HAP-1 (cell line): ENCODE measurements at regions not wholly inside any gene's neighbourhood (a gene's known extent, or its start where the extent isn't known, plus 50 kb on each side); places are given as distances from the start of the nearest gene placed in this dataset.

Experiments
- DNase-seq, 2 experiments: peaks; one replicate each; pipeline ENCODE4 v3.0.0-alpha.2; 2016 to 2020; ENCODE audit warnings: low spot score in 2 of 2
- H3K27me3 ChIP-seq: fragments of 250-450 bp; sonication (Bioruptor Pico); 2 replicates; pipeline ENCODE4 v1.5.1; 2020; ENCODE audit warnings: low read depth, mild to moderate bottlenecking, moderate library complexity
- H3K36me3 ChIP-seq: fragments of 250-450 bp; sonication (Bioruptor Pico); replicated peaks from 2 replicates; pipeline ENCODE4 v1.5.1; 2020; ENCODE audit warnings: mild to moderate bottlenecking
- H3K4me1 ChIP-seq: fragments of 250-450 bp; sonication (Bioruptor Pico); 2 replicates; pipeline ENCODE4 v1.5.1; 2020; ENCODE audit warnings: mild to moderate bottlenecking
- H3K4me3 ChIP-seq: fragments of 250-450 bp; sonication (Bioruptor Pico); 2 replicates; pipeline ENCODE4 v1.5.1; 2020; ENCODE audit warnings: mild to moderate bottlenecking, moderate library complexity
- H3K9me3 ChIP-seq: fragments of 250-450 bp; sonication (Bioruptor Pico); 2 replicates; pipeline ENCODE4 v1.5.1; 2020; ENCODE audit warnings: mild to moderate bottlenecking, moderate library complexity
- in situ Hi-C: fragments of 300-500 bp; cut with MboI; formaldehyde crosslinking; loops from 3 replicates; pipeline ENCODE4 v1.14.3; 2020; ENCODE audit warnings: low sequenced_read_pairs, inconsistent platforms, mixed read lengths

GRCh38 chr13:106376401-106377112 lies 158.9 kb downstream of the EFNB2 start:
- Histone ChIP-seq H3K27me3 (no peaks in the 10 kb centered on the region), H3K9me3 (no peaks in the 10 kb centered on the region), H3K4me1 (peaks cover 7% of the 10 kb centered on the region), H3K4me3 (no peak overlapping the region), H3K36me3 (no peaks in the 10 kb centered on the region)
- peak in 1 of 2 experiments; percentile 18 for DNase-seq
- in situ Hi-C loops, result no loop called here

- Histone ChIP-seq H3K4me1 (peaks cover 7% of the 10 kb centered on the region), H3K9me3 (no peaks in the 10 kb centered on the region), H3K27me3 (no peaks in the 10 kb centered on the region), H3K36me3 (no peaks in the 10 kb centered on the region), H3K4me3 (no peak overlapping the region)
- in situ Hi-C loops, result no loop called here
- no peak for DNase-seq
Observed at GRCh38 chr13:106375085-106375484, 160.4 kb downstream of the EFNB2 start.

- Histone ChIP-seq H3K4me3 (no peak overlapping the region), H3K4me1 (peaks cover 7% of the 10 kb centered on the region), H3K9me3 (no peaks in the 10 kb centered on the region), H3K27me3 (no peaks in the 10 kb centered on the region), H3K36me3 (no peaks in the 10 kb centered on the region)
- DNase-seq, result no peak
- in situ Hi-C loops, result no loop called here
Observed at GRCh38 chr13:106374631-106375030, 160.8 kb downstream of the EFNB2 start.

GRCh38 chr13:106373989-106374572 lies 161.4 kb downstream of the EFNB2 start:
- in situ Hi-C loops, result no loop called here
- Histone ChIP-seq H3K4me1 (peaks cover 7% of the 10 kb centered on the region), H3K9me3 (no peaks in the 10 kb centered on the region), H3K4me3 (no peak overlapping the region), H3K36me3 (no peaks in the 10 kb centered on the region), H3K27me3 (no peaks in the 10 kb centered on the region)
- no peak for DNase-seq

GRCh38 chr13:106373304-106373988 lies 162.0 kb downstream of the EFNB2 start:
- DNase-seq, result no peak
- Histone ChIP-seq H3K27me3 (no peaks in the 10 kb centered on the region), H3K36me3 (no peaks in the 10 kb centered on the region), H3K9me3 (no peaks in the 10 kb centered on the region), H3K4me1 (peaks cover 7% of the 10 kb centered on the region), H3K4me3 (no peak overlapping the region)
- in situ Hi-C loops, result no loop called here

- H3K27me3 ChIP-seq, result no peaks in the 10 kb centered on the region
- no peaks in the 10 kb centered on the region for H3K9me3 ChIP-seq
- in situ Hi-C loops, result no loop called here
- peaks cover 7% of the 10 kb centered on the region for H3K4me1 ChIP-seq
- no peaks in the 10 kb centered on the region for H3K36me3 ChIP-seq
- peak in 1 of 2 experiments; percentile 19 for DNase-seq
- no peak overlapping the region for H3K4me3 ChIP-seq
Observed at GRCh38 chr13:106372199-106373155, 163.0 kb downstream of the EFNB2 start.

- in situ Hi-C loops, result no loop called here
- H3K9me3 ChIP-seq, result no peaks in the 10 kb centered on the region
- no peaks in the 10 kb centered on the region for H3K27me3 ChIP-seq
- H3K4me3 ChIP-seq, result no peak overlapping the region
- H3K4me1 ChIP-seq, result peaks cover 7% of the 10 kb centered on the region
- DNase-seq, result no peak
- no peaks in the 10 kb centered on the region for H3K36me3 ChIP-seq
Observed at GRCh38 chr13:106371024-106371423, 164.4 kb downstream of the EFNB2 start.

- no peak for DNase-seq
- peaks cover 7% of the 10 kb centered on the region for H3K4me1 ChIP-seq
- no peaks in the 10 kb centered on the region for H3K9me3 ChIP-seq
- no peaks in the 10 kb centered on the region for H3K36me3 ChIP-seq
- H3K27me3 ChIP-seq, result no peaks in the 10 kb centered on the region
- in situ Hi-C loops, result no loop called here
- H3K4me3 ChIP-seq, result no peak overlapping the region
Observed at GRCh38 chr13:106369858-106370257, 165.6 kb downstream of the EFNB2 start.

- no peaks in the 10 kb centered on the region for H3K36me3 ChIP-seq
- no peak overlapping the region for H3K4me3 ChIP-seq
- H3K27me3 ChIP-seq, result no peaks in the 10 kb centered on the region
- in situ Hi-C loops, result no loop called here
- DNase-seq, result no peak
- peaks cover 2% of the 10 kb centered on the region; the same call in 1 of the 2 replicates for H3K9me3 ChIP-seq
- peaks cover 7% of the 10 kb centered on the region for H3K4me1 ChIP-seq
Observed at GRCh38 chr13:106369091-106369490, 166.4 kb downstream of the EFNB2 start.

GRCh38 chr13:106367361-106367971 lies 168.0 kb downstream of the EFNB2 start:
- Histone ChIP-seq H3K4me3 (no peak overlapping the region), H3K27me3 (no peaks in the 10 kb centered on the region), H3K36me3 (no peaks in the 10 kb centered on the region), H3K4me1 (peaks cover 7% of the 10 kb centered on the region), H3K9me3 (peaks cover 4% of the 10 kb centered on the region; the same call in 1 of the 2 replicates)
- no peak for DNase-seq
- in situ Hi-C loops, result no loop called here

- Histone ChIP-seq H3K36me3 (no peaks in the 10 kb centered on the region), H3K4me3 (no peak overlapping the region), H3K4me1 (no peaks in the 10 kb centered on the region), H3K9me3 (peaks cover 4% of the 10 kb centered on the region; the same call in 1 of the 2 replicates), H3K27me3 (no peaks in the 10 kb centered on the region)
- DNase-seq, result no peak
- in situ Hi-C loops, result no loop called here
Observed at GRCh38 chr13:106362707-106363106, 172.8 kb downstream of the EFNB2 start.

- no peaks in the 10 kb centered on the region for H3K36me3 ChIP-seq
- no peak for DNase-seq
- no peaks in the 10 kb centered on the region for H3K27me3 ChIP-seq
- in situ Hi-C loops, result no loop called here
- H3K4me3 ChIP-seq, result no peak overlapping the region
- no peaks in the 10 kb centered on the region for H3K4me1 ChIP-seq
- peaks cover 4% of the 10 kb centered on the region; the same call in 1 of the 2 replicates for H3K9me3 ChIP-seq
Observed at GRCh38 chr13:106361621-106362020, 173.8 kb downstream of the EFNB2 start.

- no peak overlapping the region for H3K4me3 ChIP-seq
- H3K27me3 ChIP-seq, result no peaks in the 10 kb centered on the region
- H3K36me3 ChIP-seq, result no peaks in the 10 kb centered on the region
- H3K4me1 ChIP-seq, result no peaks in the 10 kb centered on the region
- DNase-seq, result peak; percentile 32 to 65
- no peaks in the 10 kb centered on the region for H3K9me3 ChIP-seq
- in situ Hi-C loops, result no loop called here
Observed at GRCh38 chr13:106357198-106357597, 178.3 kb downstream of the EFNB2 start.
